Liver (tissue), 8 donors: ENCODE measurements at regions not wholly inside any gene's neighbourhood (a gene's known extent, or its start where the extent isn't known, plus 50 kb on each side); places are given as distances from the start of the nearest gene placed in this dataset.

Experiments used
- DNase-seq: peaks from one replicate; pipeline ENCODE4 v3.0.0-alpha.2; 2017; ENCODE audit warnings: low spot score
- H3K27ac ChIP-seq, 2 donors: one replicate each; pipeline ENCODE4 v1.7.0; 2013; ENCODE audit warnings: inconsistent platforms in 2 of 2, low read length in 2 of 2, control low read depth in 1 of 2, low read depth in 1 of 2, mild to moderate bottlenecking in 1 of 2
- H3K27me3 ChIP-seq, 4 donors: one replicate each; pipeline versions ENCODE4 v1.6.1 to v1.7.0; 2013; ENCODE audit warnings: low read length in 3 of 4, inconsistent platforms in 1 of 4, mild to moderate bottlenecking in 1 of 4, moderate library complexity in 1 of 4; ENCODE audit not compliant: control insufficient read depth in 4 of 4, insufficient read depth in 4 of 4
- H3K36me3 ChIP-seq, 4 donors: one replicate each; pipeline versions ENCODE4 v1.6.1 to v1.7.0; 2013; ENCODE audit warnings: low read length in 3 of 4, mild to moderate bottlenecking in 3 of 4, low read depth in 1 of 4, moderate library complexity in 1 of 4; ENCODE audit not compliant: control insufficient read depth in 4 of 4, insufficient read depth in 3 of 4
- H3K4me1 ChIP-seq, 4 donors: one replicate each; pipeline versions ENCODE4 v1.6.1 to v1.7.0; 2013; ENCODE audit warnings: low read length in 3 of 4, mild to moderate bottlenecking in 3 of 4, moderate library complexity in 1 of 4; ENCODE audit not compliant: control insufficient read depth in 4 of 4, insufficient read depth in 4 of 4
- H3K4me3 ChIP-seq, 3 donors: one replicate each; pipeline versions ENCODE4 v1.6.1 to v1.7.0; 2013; ENCODE audit warnings: low read length in 3 of 3, control low read depth in 1 of 3, low read depth in 1 of 3, mild to moderate bottlenecking in 1 of 3
- H3K9ac ChIP-seq, 2 donors: one replicate each; pipeline ENCODE4 v1.7.0; 2013; ENCODE audit warnings: low read length in 2 of 2, mild to moderate bottlenecking in 2 of 2, moderate library complexity in 2 of 2, control low read depth in 1 of 2, low read depth in 1 of 2
- H3K9me3 ChIP-seq, 4 donors: one replicate each; pipeline versions ENCODE4 v1.6.1 to v1.7.0; 2013; ENCODE audit warnings: low read length in 3 of 4; ENCODE audit not compliant: control insufficient read depth in 4 of 4
- CTCF ChIP-seq: fragments of 150-350 bp; IDR thresholded peaks from 2 replicates; pipeline ENCODE4 v1.5.1; 2017; ENCODE audit warnings: improper control_type of control experiment, low read depth, low read length; ENCODE audit not compliant: missing input control
- EGR1 ChIP-seq, 2 donors: IDR thresholded peaks; 2 replicates each; pipeline ENCODE4 v1.6.1; 2016 to 2018; ENCODE audit warnings: antibody characterized with exemption in 2 of 2, low read depth in 2 of 2
- FOXA1 ChIP-seq: IDR thresholded peaks from 2 replicates; pipeline ENCODE4 v1.6.1; 2016; ENCODE audit warnings: antibody characterized with exemption
- FOXA2 ChIP-seq: IDR thresholded peaks from 2 replicates; pipeline ENCODE4 v1.6.1; 2016; ENCODE audit warnings: antibody characterized with exemption
- GABPA ChIP-seq, 2 donors: IDR thresholded peaks in 1 of 2; conservative IDR thresholded peaks in 1 of 2; 2 replicates each; pipeline ENCODE4 v1.6.1; 2016; ENCODE audit warnings: antibody characterized with exemption in 2 of 2, mild to moderate bottlenecking in 1 of 2, moderate library complexity in 1 of 2
- HNF4A ChIP-seq, 2 donors: conservative IDR thresholded peaks; 2 replicates each; pipeline ENCODE4 v1.6.1; 2016; ENCODE audit warnings: antibody characterized with exemption in 2 of 2, mild to moderate bottlenecking in 2 of 2
- HNF4G ChIP-seq: IDR thresholded peaks from 2 replicates; pipeline ENCODE4 v1.6.1; 2016; ENCODE audit warnings: antibody characterized with exemption
- JUND ChIP-seq, 2 donors: IDR thresholded peaks; 2 replicates each; pipeline ENCODE4 v1.6.1; 2016; ENCODE audit warnings: antibody characterized with exemption in 2 of 2
- NR2F2 ChIP-seq: IDR thresholded peaks from 2 replicates; pipeline ENCODE4 v1.6.1; 2016; ENCODE audit warnings: antibody characterized with exemption
- RAD21 ChIP-seq, 2 donors: IDR thresholded peaks; 2 replicates each; pipeline ENCODE4 v1.6.1; 2016; ENCODE audit warnings: antibody characterized with exemption in 2 of 2, mild to moderate bottlenecking in 2 of 2
- RXRA ChIP-seq, 2 donors: IDR thresholded peaks; 2 replicates each; pipeline ENCODE4 v1.6.1; 2017 to 2018; ENCODE audit warnings: antibody characterized with exemption in 2 of 2, mild to moderate bottlenecking in 1 of 2
- SP1 ChIP-seq: IDR thresholded peaks from 2 replicates; pipeline ENCODE4 v1.6.1; 2018; ENCODE audit warnings: antibody characterized with exemption, mild to moderate bottlenecking
- TAF1 ChIP-seq: conservative IDR thresholded peaks from 2 replicates; pipeline ENCODE4 v1.6.1; 2016; ENCODE audit warnings: antibody characterized with exemption, mild to moderate bottlenecking
- YY1 ChIP-seq: IDR thresholded peaks from 2 replicates; pipeline ENCODE4 v1.6.1; 2016; ENCODE audit warnings: antibody characterized with exemption, mild to moderate bottlenecking
- WGBS: extraction: QIAGEN DNeasy Blood & Tissue Kit; methylation state at CpG from one replicate; pipeline ENCODE4 v1.1.7; 2013; 5-methylcytosine and 5-hydroxymethylcytosine counted together
- TF ChIP-seq, protein P1 (sequence below): IDR thresholded peaks from 2 replicates; pipeline ENCODE4 v1.6.1; 2016; ENCODE audit warnings: antibody characterized with exemption
- TF ChIP-seq, protein P2 (sequence below): IDR thresholded peaks from 2 replicates; pipeline ENCODE4 v1.6.1; 2016; ENCODE audit warnings: antibody characterized with exemption
- TF ChIP-seq, protein P3 (sequence below): IDR thresholded peaks from 2 replicates; pipeline ENCODE4 v1.6.1; 2016; ENCODE audit warnings: antibody characterized with exemption, mild to moderate bottlenecking
- TF ChIP-seq, protein P4 (sequence below): IDR thresholded peaks from 2 replicates; pipeline ENCODE4 v1.6.1; 2016; ENCODE audit warnings: antibody characterized with exemption
- donor health status: healthy.
- donor health status: healthy.
- donor health status: healthy.
- donor health status: healthy.
- donor health status: healthy.

DNA sequence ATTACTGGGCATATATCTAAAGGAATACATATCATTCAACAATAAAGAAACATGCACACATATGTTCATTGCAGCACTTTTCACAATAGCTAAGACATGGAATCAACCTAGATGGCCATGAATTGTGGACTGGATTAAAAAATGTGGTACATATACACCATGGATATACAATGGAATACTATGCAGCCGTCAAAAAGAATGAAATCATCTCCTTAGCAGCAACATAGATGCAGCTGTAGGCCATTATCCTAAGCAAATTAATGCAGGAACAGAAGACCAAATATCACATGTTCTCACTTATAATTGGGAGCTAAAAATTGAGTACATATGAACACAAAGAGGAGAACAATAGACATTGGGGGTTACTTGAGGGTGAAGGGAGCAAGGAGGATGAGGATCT lies 175.6 kb downstream of the POLR1F start:
- Histone ChIP-seq H3K9me3 (peaks cover 0 to 2% (median 0%) of the 10 kb centered on the region in 4 donors), H3K4me3 (no peak overlapping the region), H3K36me3 (no peaks in the 10 kb centered on the region), H3K9ac (no peak overlapping the region), H3K27ac (no peak overlapping the region), H3K4me1 (no peaks in the 10 kb centered on the region), H3K27me3 (no peaks in the 10 kb centered on the region)
- TF ChIP-seq YY1 = no peak
- no peak for TF ChIP-seq HNF4A (conservative IDR thresholded peaks at IDR 0.05)
- no peak for TF ChIP-seq GABPA (IDR thresholded peaks at IDR 0.05 in 1 of 2, conservative IDR thresholded peaks at IDR 0.05 in 1 of 2)
- no peak for TF ChIP-seq JUND (IDR thresholded peaks at IDR 0.05)
- no peak for TF ChIP-seq SP1
- TF ChIP-seq, protein P1, sequence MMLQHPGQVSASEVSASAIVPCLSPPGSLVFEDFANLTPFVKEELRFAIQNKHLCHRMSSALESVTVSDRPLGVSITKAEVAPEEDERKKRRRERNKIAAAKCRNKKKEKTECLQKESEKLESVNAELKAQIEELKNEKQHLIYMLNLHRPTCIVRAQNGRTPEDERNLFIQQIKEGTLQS = no peak
- TF ChIP-seq, protein P2, sequence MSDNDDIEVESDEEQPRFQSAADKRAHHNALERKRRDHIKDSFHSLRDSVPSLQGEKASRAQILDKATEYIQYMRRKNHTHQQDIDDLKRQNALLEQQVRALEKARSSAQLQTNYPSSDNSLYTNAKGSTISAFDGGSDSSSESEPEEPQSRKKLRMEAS = no peak
- no peak for TF ChIP-seq RXRA (IDR thresholded peaks at IDR 0.05)
- no peak for TF ChIP-seq EGR1 (IDR thresholded peaks at IDR 0.05; ENCODE audit: low read depth in 2 of 2)
- TF ChIP-seq, protein P3, sequence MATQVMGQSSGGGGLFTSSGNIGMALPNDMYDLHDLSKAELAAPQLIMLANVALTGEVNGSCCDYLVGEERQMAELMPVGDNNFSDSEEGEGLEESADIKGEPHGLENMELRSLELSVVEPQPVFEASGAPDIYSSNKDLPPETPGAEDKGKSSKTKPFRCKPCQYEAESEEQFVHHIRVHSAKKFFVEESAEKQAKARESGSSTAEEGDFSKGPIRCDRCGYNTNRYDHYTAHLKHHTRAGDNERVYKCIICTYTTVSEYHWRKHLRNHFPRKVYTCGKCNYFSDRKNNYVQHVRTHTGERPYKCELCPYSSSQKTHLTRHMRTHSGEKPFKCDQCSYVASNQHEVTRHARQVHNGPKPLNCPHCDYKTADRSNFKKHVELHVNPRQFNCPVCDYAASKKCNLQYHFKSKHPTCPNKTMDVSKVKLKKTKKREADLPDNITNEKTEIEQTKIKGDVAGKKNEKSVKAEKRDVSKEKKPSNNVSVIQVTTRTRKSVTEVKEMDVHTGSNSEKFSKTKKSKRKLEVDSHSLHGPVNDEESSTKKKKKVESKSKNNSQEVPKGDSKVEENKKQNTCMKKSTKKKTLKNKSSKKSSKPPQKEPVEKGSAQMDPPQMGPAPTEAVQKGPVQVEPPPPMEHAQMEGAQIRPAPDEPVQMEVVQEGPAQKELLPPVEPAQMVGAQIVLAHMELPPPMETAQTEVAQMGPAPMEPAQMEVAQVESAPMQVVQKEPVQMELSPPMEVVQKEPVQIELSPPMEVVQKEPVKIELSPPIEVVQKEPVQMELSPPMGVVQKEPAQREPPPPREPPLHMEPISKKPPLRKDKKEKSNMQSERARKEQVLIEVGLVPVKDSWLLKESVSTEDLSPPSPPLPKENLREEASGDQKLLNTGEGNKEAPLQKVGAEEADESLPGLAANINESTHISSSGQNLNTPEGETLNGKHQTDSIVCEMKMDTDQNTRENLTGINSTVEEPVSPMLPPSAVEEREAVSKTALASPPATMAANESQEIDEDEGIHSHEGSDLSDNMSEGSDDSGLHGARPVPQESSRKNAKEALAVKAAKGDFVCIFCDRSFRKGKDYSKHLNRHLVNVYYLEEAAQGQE = no peak
- no peak for TF ChIP-seq NR2F2
- no peak for TF ChIP-seq FOXA2
- TF ChIP-seq CTCF = no peak
- TF ChIP-seq, protein P4, sequence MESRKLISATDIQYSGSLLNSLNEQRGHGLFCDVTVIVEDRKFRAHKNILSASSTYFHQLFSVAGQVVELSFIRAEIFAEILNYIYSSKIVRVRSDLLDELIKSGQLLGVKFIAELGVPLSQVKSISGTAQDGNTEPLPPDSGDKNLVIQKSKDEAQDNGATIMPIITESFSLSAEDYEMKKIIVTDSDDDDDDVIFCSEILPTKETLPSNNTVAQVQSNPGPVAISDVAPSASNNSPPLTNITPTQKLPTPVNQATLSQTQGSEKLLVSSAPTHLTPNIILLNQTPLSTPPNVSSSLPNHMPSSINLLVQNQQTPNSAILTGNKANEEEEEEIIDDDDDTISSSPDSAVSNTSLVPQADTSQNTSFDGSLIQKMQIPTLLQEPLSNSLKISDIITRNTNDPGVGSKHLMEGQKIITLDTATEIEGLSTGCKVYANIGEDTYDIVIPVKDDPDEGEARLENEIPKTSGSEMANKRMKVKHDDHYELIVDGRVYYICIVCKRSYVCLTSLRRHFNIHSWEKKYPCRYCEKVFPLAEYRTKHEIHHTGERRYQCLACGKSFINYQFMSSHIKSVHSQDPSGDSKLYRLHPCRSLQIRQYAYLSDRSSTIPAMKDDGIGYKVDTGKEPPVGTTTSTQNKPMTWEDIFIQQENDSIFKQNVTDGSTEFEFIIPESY = no peak
- no peak for TF ChIP-seq TAF1
- no peak for TF ChIP-seq HNF4G
- TF ChIP-seq FOXA1 = no peak
- no peak for TF ChIP-seq RAD21 (IDR thresholded peaks at IDR 0.05)
- DNase-seq = no peak
- 75% methylated on average over 1 of the region's 1 CpG for WGBS

DNA sequence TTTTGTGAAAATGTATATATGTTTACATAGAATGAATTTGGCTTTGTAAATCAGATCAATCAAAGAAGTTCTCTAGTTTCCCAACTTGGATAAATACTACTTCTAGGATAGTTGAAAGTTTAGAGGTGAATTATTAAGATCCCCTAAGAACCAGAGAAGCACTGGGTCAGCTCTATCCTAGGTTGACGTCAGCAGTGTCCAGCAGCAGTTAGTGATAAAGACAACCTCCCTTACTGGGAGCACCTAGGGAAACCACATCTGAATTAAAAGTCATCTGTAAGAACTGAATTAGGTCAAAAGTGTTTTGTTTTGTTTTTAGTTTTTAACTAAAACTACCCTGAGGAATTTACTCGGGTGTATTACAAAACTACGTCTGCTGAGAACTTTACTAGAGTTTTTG lies 178.0 kb downstream of the POLR1F start:
- no peaks in the 10 kb centered on the region for H3K4me1 ChIP-seq
- no peaks in the 10 kb centered on the region for H3K27me3 ChIP-seq
- no peak overlapping the region for H3K9ac ChIP-seq
- peaks cover 0 to 2% (median 0%) of the 10 kb centered on the region in 4 donors for H3K9me3 ChIP-seq
- 59% methylated on average over 3 of the region's 3 CpGs for WGBS
- DNase-seq = no peak
- H3K27ac ChIP-seq = no peak overlapping the region
- H3K36me3 ChIP-seq = no peaks in the 10 kb centered on the region
- no peak overlapping the region for H3K4me3 ChIP-seq
- TF ChIP-seq HNF4G = no peak
- TF ChIP-seq GABPA (IDR thresholded peaks at IDR 0.05 in 1 of 2, conservative IDR thresholded peaks at IDR 0.05 in 1 of 2) = no peak
- no peak for TF ChIP-seq HNF4A (conservative IDR thresholded peaks at IDR 0.05)
- no peak for TF ChIP-seq EGR1 (IDR thresholded peaks at IDR 0.05; ENCODE audit: low read depth in 2 of 2)
- TF ChIP-seq YY1 = no peak
- no peak for TF ChIP-seq CTCF
- TF ChIP-seq NR2F2 = no peak
- TF ChIP-seq FOXA1 = no peak
- TF ChIP-seq SP1 = no peak
- TF ChIP-seq RAD21 (IDR thresholded peaks at IDR 0.05) = no peak
- TF ChIP-seq RXRA (IDR thresholded peaks at IDR 0.05) = no peak
- TF ChIP-seq, protein P2 = no peak
- no peak for TF ChIP-seq FOXA2
- TF ChIP-seq, protein P1 = no peak
- no peak for TF ChIP-seq JUND (IDR thresholded peaks at IDR 0.05)
- TF ChIP-seq, protein P4 = no peak
- TF ChIP-seq TAF1 = no peak
